HTR-8/SVneo (cell line): ENCODE measurements at regions not wholly inside any gene's neighbourhood (a gene's known extent, or its start where the extent isn't known, plus 50 kb on each side); places are given as distances from the start of the nearest gene placed in this dataset.

ENCODE experiments used
- DNase-seq: peaks from one replicate; pipeline ENCODE4 v3.0.0; 2011; ENCODE audit warnings: low spot score, mixed read lengths; ENCODE audit not compliant: insufficient read length
- FAIRE-seq: peaks from 2 replicates; lab custom pipeline; 2011; peaks lifted over from hg19 to GRCh38; lab: Jason Lieb, UNC

DNA sequence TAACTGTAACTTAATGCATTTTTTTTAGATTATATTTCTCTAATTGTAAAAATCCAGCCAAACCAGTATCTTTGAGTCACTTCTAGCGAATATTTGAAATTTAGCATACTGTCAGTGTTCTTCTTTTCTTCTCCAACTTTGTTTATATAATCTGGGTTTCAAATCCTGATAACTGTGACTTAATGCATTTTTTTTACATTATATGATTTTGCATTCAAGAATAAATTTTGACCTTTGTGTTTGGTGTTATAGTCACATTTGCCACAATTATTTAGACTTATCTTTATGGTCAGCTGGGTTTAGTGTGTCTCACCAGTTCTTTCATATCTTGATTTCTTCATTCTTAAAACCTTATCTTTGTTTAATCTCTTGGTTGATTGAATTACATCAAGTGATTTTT is 345.7 kb downstream of the SLC4A3 start:
- no peak for DNase-seq
- FAIRE-seq = no peak

- FAIRE-seq = no peak
Measured at GRCh38 chr2:219976871-219977270, 349.4 kb downstream of the SLC4A3 start.

DNA sequence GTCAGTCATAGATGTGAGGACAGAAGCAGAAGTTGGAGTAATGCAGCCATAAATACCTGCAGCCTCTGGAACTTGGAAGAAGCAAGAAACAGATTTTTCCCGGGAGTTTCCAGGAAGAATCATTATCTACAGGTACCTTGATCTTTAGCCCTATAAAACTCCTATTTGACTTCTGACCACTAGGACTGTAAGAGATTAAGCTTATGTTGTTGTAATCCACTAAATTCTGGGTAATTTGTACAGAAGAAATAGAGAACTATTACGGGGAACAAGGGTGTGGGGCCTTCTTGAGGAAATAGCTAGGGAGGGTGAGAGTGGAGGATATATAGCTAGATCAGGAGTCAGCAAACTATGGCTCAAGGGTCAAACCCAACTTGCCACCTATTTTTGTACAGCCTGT is 353.2 kb downstream of the SLC4A3 start:
- DNase-seq (no peak), FAIRE-seq (no peak)

More at GRCh38 chr2:219976871-219977270, 349.4 kb downstream of the SLC4A3 start:
- DNase-seq = no peak

- FAIRE-seq (no peak), DNase-seq (no peak)
Measured at GRCh38 chr2:219983836-219984235, 356.4 kb downstream of the SLC4A3 start.

DNA sequence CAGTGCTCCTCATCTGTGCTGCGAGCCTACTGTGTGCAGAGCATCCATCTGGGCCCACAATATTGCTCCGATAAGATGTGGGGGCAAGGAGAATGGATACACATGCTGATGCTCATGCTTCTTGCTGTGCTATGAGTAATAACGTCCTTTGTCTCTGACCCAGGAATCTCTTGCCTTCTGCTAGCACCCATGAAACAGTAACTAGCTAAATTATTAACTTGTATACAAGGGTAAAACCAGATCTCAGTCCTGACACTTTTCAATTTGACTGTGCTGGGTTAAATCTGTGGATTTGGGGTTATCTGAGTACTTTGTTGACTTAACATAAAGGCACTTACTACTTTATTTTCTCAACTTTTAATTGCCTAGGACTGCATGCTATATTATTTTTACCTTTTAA is 357.6 kb downstream of the SLC4A3 start:
- DNase-seq (no peak), FAIRE-seq (no peak)

GRCh38 chr2:219987830-219988229 is 360.4 kb downstream of the SLC4A3 start:
- FAIRE-seq (peak; percentile 81), DNase-seq (peak; percentile 41)

DNA sequence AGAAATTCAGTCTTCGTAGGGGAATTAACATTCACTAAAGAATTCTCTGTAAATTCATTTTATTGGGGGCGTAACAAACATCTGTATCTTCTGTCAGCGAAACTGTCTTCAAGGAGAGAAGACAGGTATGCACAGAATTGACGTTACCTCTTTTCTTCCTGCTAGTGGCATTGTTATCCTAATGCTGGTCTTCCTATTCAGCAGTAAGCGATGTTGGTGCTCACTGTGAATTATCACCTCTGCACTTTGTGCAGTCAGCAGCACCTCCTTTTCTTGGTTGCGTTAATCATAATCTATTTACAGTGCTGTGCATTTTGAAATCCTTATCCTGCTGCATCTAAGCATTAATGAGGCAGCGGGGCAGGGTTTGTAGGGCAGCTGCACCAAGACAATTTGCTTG is 362.3 kb downstream of the SLC4A3 start:
- no peak for DNase-seq
- FAIRE-seq = no peak

GRCh38 chr2:219991116-219991515 is 363.7 kb downstream of the SLC4A3 start:
- no peak for FAIRE-seq
- no peak for DNase-seq

GRCh38 chr2:219995399-219995798 is 368.0 kb downstream of the SLC4A3 start:
- no peak for FAIRE-seq
- DNase-seq = no peak

DNA sequence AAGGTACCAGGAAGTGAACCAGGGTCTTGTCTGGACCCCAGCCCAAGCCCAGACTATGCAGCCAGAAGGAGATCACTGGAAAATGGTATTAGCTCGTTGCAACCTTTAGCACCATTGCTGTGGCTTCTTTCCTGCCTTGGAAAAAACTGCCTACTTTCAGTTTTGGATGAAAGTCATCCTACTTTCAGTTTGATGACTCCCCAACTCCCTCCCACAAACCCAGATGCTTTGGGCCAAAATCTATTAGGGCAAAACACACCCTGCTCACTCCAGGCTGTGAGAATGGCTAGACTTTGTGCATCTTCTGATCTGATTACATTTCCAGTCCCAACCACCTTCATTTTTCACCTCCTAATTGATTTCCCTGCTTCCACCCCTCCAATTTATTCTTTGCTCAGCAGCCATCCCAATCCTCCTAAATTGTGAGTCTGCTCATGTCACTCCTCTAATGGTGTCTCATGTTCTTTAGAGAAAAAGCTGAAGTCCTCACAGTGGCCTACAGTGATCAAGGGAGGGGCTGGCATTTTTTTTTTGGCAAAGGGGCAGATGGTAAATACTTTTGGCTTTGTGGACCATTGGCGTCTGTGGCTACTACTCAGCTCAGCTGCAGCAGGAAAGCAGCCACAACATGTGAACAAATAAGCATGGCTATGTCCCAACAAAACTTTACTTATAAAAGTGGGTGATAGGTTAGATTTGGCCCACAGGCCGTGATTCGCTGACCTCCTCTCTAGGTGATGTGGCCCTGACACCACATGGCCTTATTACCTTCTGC is 368.7 kb downstream of the SLC4A3 start:
- FAIRE-seq = no peak
- no peak for DNase-seq

DNA sequence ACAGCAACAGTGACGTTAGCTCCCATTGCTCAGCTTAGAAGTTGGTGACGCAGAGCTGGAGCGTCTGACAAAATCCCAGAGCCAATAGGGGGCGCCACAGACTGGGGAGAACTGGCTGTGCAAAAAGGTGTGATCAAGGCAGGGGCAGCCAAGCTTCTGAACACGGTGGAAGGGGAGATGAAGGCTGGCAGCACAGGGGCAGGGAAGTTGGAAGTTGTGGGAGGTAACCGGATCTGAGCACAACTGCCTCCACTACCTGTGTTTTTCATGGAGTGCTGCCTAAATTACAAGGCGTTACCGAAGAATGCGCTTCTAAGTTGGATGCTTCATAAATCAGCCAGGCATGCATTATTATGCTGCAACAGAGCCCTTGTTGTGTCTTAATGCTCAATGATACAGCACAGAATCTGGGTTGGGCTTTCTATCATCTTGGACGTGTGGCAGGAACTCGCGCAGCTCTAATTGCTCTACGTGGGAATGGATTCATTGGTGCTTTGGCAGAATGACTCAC is 370.0 kb downstream of the SLC4A3 start:
- FAIRE-seq (no peak), DNase-seq (peak; percentile 25)

- DNase-seq (peak; percentile 15), FAIRE-seq (no peak)
Measured at GRCh38 chr2:219998107-219998506, 370.7 kb downstream of the SLC4A3 start.

DNA sequence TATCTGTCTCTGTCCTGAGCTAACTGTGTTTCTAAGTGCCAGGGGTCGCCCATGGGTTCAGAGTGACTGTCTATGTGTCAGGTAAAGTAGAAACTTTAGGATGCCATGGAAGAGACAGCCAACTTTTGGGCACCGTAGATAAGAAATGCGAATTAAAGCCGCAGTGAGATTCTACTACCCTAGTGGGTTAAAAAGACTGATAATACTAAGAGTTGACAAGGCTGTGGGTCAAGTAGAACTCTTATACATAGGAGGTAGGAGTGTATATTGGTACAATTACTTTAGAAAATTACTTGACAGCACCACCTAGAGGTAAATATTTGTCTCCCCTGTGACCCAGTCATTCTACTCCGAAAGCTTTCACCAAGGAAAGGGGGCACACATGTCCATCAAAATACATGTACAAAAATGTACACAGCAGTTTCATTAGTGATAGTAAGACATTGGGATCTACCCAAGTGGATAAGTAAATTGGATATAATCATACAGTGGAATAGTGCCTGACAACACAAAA is 371.3 kb downstream of the SLC4A3 start:
- peak; percentile 59 for FAIRE-seq

DNA sequence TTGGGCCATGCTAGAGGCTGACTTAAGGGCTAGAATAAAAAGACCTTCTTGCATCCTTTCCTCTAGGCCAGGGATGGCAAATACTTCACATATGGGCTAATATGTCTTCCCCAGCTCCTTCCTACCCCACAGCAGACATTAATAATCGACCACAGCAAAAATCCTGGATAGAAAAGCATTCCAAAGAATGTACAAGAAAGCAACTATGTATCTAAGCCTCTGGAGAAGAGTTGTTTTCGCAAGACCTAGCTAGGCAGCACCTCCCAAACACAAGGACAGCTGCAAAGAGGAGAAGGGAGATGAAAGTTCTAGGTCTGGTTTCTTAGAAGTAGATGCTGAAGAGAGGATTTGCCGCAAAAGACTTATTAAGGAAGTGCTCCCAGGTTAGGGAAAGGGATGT is 372.6 kb downstream of the SLC4A3 start:
- FAIRE-seq = no peak
- no peak for DNase-seq

More for the DNA sequence above, 371.3 kb downstream of the SLC4A3 start:
- DNase-seq = no peak

GRCh38 chr2:220000586-220000985 is 373.2 kb downstream of the SLC4A3 start:
- DNase-seq (no peak), FAIRE-seq (no peak)

- no peak for FAIRE-seq
- DNase-seq = peak; percentile 34
Measured at GRCh38 chr2:220001751-220002150, 374.3 kb downstream of the SLC4A3 start.

- DNase-seq = no peak
- no peak for FAIRE-seq
Measured at GRCh38 chr2:220002251-220002650, 374.8 kb downstream of the SLC4A3 start.

DNA sequence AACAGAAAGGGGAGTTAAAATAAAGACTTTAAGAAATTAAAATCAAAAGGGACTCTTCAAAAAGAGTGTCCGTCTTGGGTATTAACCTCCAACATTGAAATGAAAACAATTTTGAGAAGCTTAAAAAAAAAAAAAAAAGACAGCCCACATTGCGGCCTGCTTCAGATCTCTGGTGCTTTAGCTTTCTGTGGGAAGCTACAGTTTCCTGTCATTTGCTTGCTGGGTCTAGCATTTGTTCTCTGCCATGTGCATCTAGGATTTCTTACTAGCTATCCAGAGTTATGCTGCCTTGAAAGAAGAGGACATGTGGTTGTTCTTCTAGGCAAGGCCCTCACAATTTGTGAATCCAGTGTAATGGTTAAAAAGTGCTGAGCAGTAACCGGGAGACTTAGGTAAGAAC is 375.3 kb downstream of the SLC4A3 start:
- no peak for DNase-seq
- no peak for FAIRE-seq

DNA sequence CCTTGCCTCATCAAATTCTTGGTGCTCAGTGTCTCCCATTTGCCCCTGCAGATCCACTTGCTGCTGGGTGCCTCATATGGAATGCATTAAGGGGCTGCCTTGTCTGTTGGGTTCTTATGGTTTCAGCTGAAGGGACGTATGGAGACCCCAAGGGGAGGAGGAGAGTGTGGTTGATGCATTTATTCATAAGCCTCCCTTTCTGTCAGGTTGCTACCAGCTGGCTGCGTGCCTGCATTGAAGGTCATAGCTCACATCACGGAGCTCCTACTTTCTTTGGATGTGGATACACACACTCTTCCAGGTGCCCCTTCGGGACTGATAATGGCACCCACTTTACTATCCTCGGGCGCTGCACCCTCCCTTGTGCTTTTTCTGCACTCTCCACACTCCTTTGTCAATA is 377.9 kb downstream of the SLC4A3 start:
- no peak for FAIRE-seq

GRCh38 chr2:220006152-220006621 is 378.8 kb downstream of the SLC4A3 start:
- FAIRE-seq = no peak
- no peak for DNase-seq

More for the DNA sequence above, 377.9 kb downstream of the SLC4A3 start:
- no peak for DNase-seq

DNA sequence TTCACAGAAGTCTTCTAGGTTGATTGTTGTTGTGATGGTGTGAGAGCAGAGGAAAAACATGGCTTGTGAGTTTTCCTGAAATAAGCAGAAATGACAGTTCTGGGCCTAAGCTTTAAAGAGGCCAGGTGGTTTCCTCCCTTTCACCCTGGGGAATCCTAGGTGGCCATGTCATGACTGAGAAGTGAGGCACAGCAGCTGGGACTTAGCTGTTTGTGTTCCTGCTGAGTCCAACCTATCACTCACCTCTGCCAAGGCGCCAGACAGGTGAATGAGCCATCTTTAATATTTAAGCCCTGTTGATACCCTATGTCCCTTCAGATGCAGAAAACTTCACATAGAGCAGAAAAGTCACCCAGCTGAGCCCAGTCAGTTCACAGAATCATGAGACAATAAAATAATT is 384.4 kb downstream of the SLC4A3 start:
- FAIRE-seq (no peak), DNase-seq (no peak)

- no peak for DNase-seq
- FAIRE-seq = no peak
Measured at GRCh38 chr2:220014961-220015360, 387.5 kb downstream of the SLC4A3 start.
